SH-SY5Y (cell line): ENCODE measurements at regions not wholly inside any gene's neighbourhood (a gene's known extent, or its start where the extent isn't known, plus 50 kb on each side); places are given as distances from the start of the nearest gene placed in this dataset.

Source experiments
- GATA2 ChIP-seq: IDR thresholded peaks from 2 replicates; pipeline ENCODE4 v1.6.1; 2011; ENCODE audit warnings: mild to moderate bottlenecking, low read depth, low read length
- GATA3 ChIP-seq: IDR thresholded peaks from 2 replicates; pipeline ENCODE4 v1.6.1; 2011; ENCODE audit warnings: low read depth, mild to moderate bottlenecking, low read length, moderate library complexity

- TF ChIP-seq GATA3 (no peak), GATA2 (no peak)
Observed at GRCh38 chr9:32067261-32067660, 317.2 kb upstream of the ACO1 start.

GRCh38 chr9:32069169-32069813, 315.2 kb upstream of the ACO1 start:
- TF ChIP-seq GATA2 (no peak), GATA3 (no peak)

- no peak for TF ChIP-seq GATA3
- no peak for TF ChIP-seq GATA2
Observed at GRCh38 chr9:32069969-32070368, 314.5 kb upstream of the ACO1 start.

- TF ChIP-seq GATA2 (peak; percentile 88; the same call in 1 of the 2 replicates), GATA3 (peak; percentile 93)
Observed at GRCh38 chr9:32072570-32072969, 311.9 kb upstream of the ACO1 start.

- no peak for TF ChIP-seq GATA2
- no peak for TF ChIP-seq GATA3
Observed at GRCh38 chr9:32092031-32092430, 292.4 kb upstream of the ACO1 start.

GRCh38 chr9:32117291-32117690, 267.2 kb upstream of the ACO1 start:
- TF ChIP-seq GATA2 (no peak), GATA3 (no peak)

GRCh38 chr9:32128546-32128945, 255.9 kb upstream of the ACO1 start:
- TF ChIP-seq GATA2 = no peak
- no peak for TF ChIP-seq GATA3

- TF ChIP-seq GATA3 = peak; percentile 96
- TF ChIP-seq GATA2 = peak; percentile 98
Observed at GRCh38 chr9:32136700-32137339, 247.6 kb upstream of the ACO1 start.

GRCh38 chr9:32142074-32142473, 242.4 kb upstream of the ACO1 start:
- TF ChIP-seq GATA3 = peak; percentile 78
- TF ChIP-seq GATA2 = no peak

- TF ChIP-seq GATA3 (no peak), GATA2 (no peak)
Observed at GRCh38 chr9:32161209-32161608, 223.2 kb upstream of the ACO1 start.

- no peak for TF ChIP-seq GATA2
- TF ChIP-seq GATA3 = no peak
Observed at GRCh38 chr9:32161720-32162119, 222.7 kb upstream of the ACO1 start.

- TF ChIP-seq GATA2 (no peak), GATA3 (no peak)
Observed at GRCh38 chr9:32171339-32171738, 213.1 kb upstream of the ACO1 start.

GRCh38 chr9:32172256-32172655, 212.2 kb upstream of the ACO1 start:
- TF ChIP-seq GATA3 (no peak), GATA2 (no peak)

GRCh38 chr9:32177396-32177795, 207.0 kb upstream of the ACO1 start:
- no peak for TF ChIP-seq GATA3
- TF ChIP-seq GATA2 = no peak

GRCh38 chr9:32180597-32180996, 203.8 kb upstream of the ACO1 start:
- TF ChIP-seq GATA3 (no peak), GATA2 (no peak)

GRCh38 chr9:32200241-32200640, 184.2 kb upstream of the ACO1 start:
- no peak for TF ChIP-seq GATA2
- no peak for TF ChIP-seq GATA3
